B cell (primary cell): ENCODE measurements at regions not wholly inside any gene's neighbourhood (a gene's known extent, or its start where the extent isn't known, plus 50 kb on each side); places are given as distances from the start of the nearest gene placed in this dataset.

Source experiments
- CTCF ChIP-seq: fragments of 200-600 bp; IDR thresholded peaks from one replicate; pipeline ENCODE4 v1.8.0; 2022; ENCODE audit warnings: antibody characterized with exemption, mild to moderate bottlenecking
- EZH2 ChIP-seq: IDR thresholded peaks from 2 replicates; pipeline ENCODE4 v1.6.1; 2012; ENCODE audit warnings: borderline replicate concordance, low read depth, mild to moderate bottlenecking, moderate library complexity, low read length; ENCODE audit not compliant: insufficient read depth, poor library complexity, severe bottlenecking

GRCh38 chr12:105548626-105549025 is 218.1 kb downstream of the C12orf75 start:
- TF ChIP-seq CTCF (no peak), EZH2 (no peak)
